ENCODE measurements at regions not wholly inside any gene's neighbourhood (a gene's known extent, or its start where the extent isn't known, plus 50 kb on each side); places are given as distances from the start of the nearest gene placed in this dataset.

- TF ChIP-seq EP300 (IDR thresholded peaks at IDR 0.05): no peak
- TF ChIP-seq CTCF (IDR thresholded peaks at IDR 0.05): no peak
These were observed 79.1 kb upstream of the LCORL start for GRCh38 chr4:18100657-18101056.

Measured in sigmoid colon (tissue), 4 donors.